GM12878 (cell line): ENCODE measurements at regions not wholly inside any gene's neighbourhood (a gene's known extent, or its start where the extent isn't known, plus 50 kb on each side); places are given as distances from the start of the nearest gene placed in this dataset.

Experiments used
- ATAC-seq: fragments of 200-7000 bp; cut with Tn5 transposase; 3 replicates; pipeline ENCODE4 v1.9.1; 2020; ENCODE audit warnings: mild to moderate bottlenecking, moderate library complexity
- BruUV-seq: library from RNA; stranded (reverse); fragments of 400-500 nt; replicated peaks from 2 replicates; lab custom pipeline; 2021; lab: Mats Ljungman, UMichigan
- CTCF ChIA-PET: fragments of 300-600 bp; sonication (Branson Sonifier 250); formaldehyde crosslinking; extraction: SDS; loops from one replicate; lab custom pipeline; 2021; ENCODE audit warnings: inconsistent platforms; lab: Yijun Ruan, JAX
- POLR2A ChIA-PET: fragments of 350-600 bp; formaldehyde crosslinking; extraction: SDS; loops from one replicate; lab custom pipeline; 2021; ENCODE audit warnings: inconsistent platforms; lab: Charles Lee
- RAD21 ChIA-PET: fragments of 300-600 bp; sonication (Branson Sonifier 250); formaldehyde crosslinking; loops from one replicate; lab custom pipeline; 2023; ENCODE audit warnings: antibody characterized with exemption; ENCODE audit not compliant: unreplicated experiment; lab: Charles Lee
- SMC1A ChIA-PET: fragments of 300-600 bp; sonication (Branson Sonifier 250); formaldehyde crosslinking; loops from one replicate; lab custom pipeline; 2023; ENCODE audit not compliant: unreplicated experiment, uncharacterized antibody; lab: Charles Lee
- DNase-seq: peaks from one replicate; pipeline ENCODE4 v3.0.0-alpha.2; 2011; ENCODE audit warnings: low read depth, low spot score
- FAIRE-seq: peaks from 3 replicates; lab custom pipeline; 2011; peaks lifted over from hg19 to GRCh38; lab: Jason Lieb, UNC
- H2AFZ ChIP-seq: 2 replicates; pipeline ENCODE4 v1.6.0; 2011; ENCODE audit warnings: low read depth, low read length, control low read depth; ENCODE audit not compliant: control insufficient read depth
- H3K27ac ChIP-seq: 2 replicates; pipeline ENCODE4 v1.5.1; 2011; ENCODE audit warnings: control low read depth; ENCODE audit not compliant: control insufficient read depth, insufficient read depth
- H3K27me3 ChIP-seq, 2 experiments: replicated peaks in 1 of 2; 2 replicates each; pipeline versions ENCODE4 v1.6.0 to v1.6.1; 2011; ENCODE audit warnings: low read length in 1 of 2; ENCODE audit not compliant: control insufficient read depth in 2 of 2, insufficient read depth in 2 of 2
- H3K36me3 ChIP-seq, 2 experiments: 2 replicates each; pipeline ENCODE4 v1.5.1; 2011; ENCODE audit warnings: low read length in 1 of 2; ENCODE audit not compliant: control insufficient read depth in 2 of 2, insufficient read depth in 2 of 2
- H3K4me1 ChIP-seq: 2 replicates; pipeline ENCODE4 v1.6.1; 2011; ENCODE audit warnings: mild to moderate bottlenecking, low read length, moderate library complexity, mixed read lengths; ENCODE audit not compliant: control insufficient read depth, insufficient read depth
- H3K4me2 ChIP-seq: 2 replicates; pipeline ENCODE4 v1.6.0; 2011; ENCODE audit warnings: control low read depth; ENCODE audit not compliant: control insufficient read depth, insufficient read depth
- H3K4me3 ChIP-seq: fragments of 200-600 bp; sonication (generic); 2 replicates; pipeline ENCODE4 v1.5.1; 2016
- H3K79me2 ChIP-seq: 2 replicates; pipeline ENCODE4 v1.6.0; 2011; ENCODE audit warnings: low read length; ENCODE audit not compliant: control insufficient read depth, insufficient read depth
- H3K9ac ChIP-seq: 2 replicates; pipeline ENCODE4 v1.8.0; 2011; ENCODE audit warnings: low read length, control low read depth, mixed read lengths; ENCODE audit not compliant: control insufficient read depth, insufficient read depth
- H3K9me3 ChIP-seq: replicated peaks from 3 replicates; pipeline ENCODE4 v1.5.1; 2011; ENCODE audit warnings: mild to moderate bottlenecking, low read length; ENCODE audit not compliant: control insufficient read depth, insufficient read depth
- H4K20me1 ChIP-seq: 2 replicates; pipeline ENCODE4 v1.6.0; 2011; ENCODE audit not compliant: control insufficient read depth, insufficient read depth
- FOS ChIP-seq: IDR thresholded peaks from 3 replicates; pipeline ENCODE4 v1.6.1; 2011; ENCODE audit warnings: borderline replicate concordance; ENCODE audit not compliant: insufficient read length; ENCODE audit errors: extremely low read depth
- RBBP5 ChIP-seq: fragments of 200-600 bp; sonication (generic); conservative IDR thresholded peaks from 2 replicates; pipeline ENCODE4 v1.6.1; 2016
- SMC3 ChIP-seq: IDR thresholded peaks from 2 replicates; pipeline ENCODE4 v1.6.1; 2011; ENCODE audit warnings: low read length, improper control_type of control experiment, borderline replicate concordance
- TAF1 ChIP-seq: IDR thresholded peaks from 2 replicates; pipeline ENCODE4 v1.6.1; 2011; ENCODE audit warnings: mild to moderate bottlenecking, low read depth, low read length, borderline replicate concordance
- in situ Hi-C: fragments of 300-500 bp; cut with MboI; formaldehyde crosslinking; loops from 9 replicates; pipeline ENCODE4 v1.14.3; 2018; ENCODE audit warnings: mixed read lengths
- intact Hi-C: fragments of 100-400 bp; cut with micrococcal nuclease; formaldehyde crosslinking; loops from one replicate; pipeline ENCODE4 v1.14.2; 2022; ENCODE audit not compliant: unreplicated experiment
- TF ChIP-seq, protein P1 (sequence below): IDR thresholded peaks from 2 replicates; pipeline ENCODE4 v1.6.1; 2012; ENCODE audit warnings: low read length, inconsistent platforms
- TF ChIP-seq, protein P2 (sequence below): fragments of 450-650 bp; IDR thresholded peaks from 2 replicates; pipeline ENCODE4 v1.6.1; 2016; ENCODE audit warnings: mild to moderate bottlenecking

DNA sequence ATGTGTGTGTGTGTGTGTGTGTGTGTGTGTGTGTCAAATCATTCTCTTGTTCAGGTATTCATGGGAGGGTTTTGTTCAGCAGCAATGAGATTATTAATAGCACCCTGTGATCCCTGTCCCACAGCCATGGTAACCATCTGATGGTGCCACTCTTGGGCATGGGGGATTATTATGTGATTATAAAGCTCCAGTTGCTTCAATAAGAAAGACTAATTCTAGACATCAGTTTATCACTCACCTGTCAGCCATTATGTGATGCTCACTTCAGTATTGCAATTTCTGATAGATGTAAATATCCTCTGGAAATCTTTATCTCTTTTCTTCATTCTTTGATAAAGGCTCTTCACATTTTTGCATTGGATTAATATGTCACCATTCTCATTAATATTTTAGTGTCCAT, 145.9 kb upstream of the POU1F1 start:
- no peaks in the 10 kb centered on the region for H3K9me3 ChIP-seq
- no peak overlapping the region for H3K9ac ChIP-seq
- no TSS peak for BruUV-seq
- RAD21 ChIA-PET: no interaction called here
- in situ Hi-C loops (no loop called here), intact Hi-C loops (no loop called here)
- no peak overlapping the region for H3K27ac ChIP-seq
- no peaks in the 10 kb centered on the region for H3K79me2 ChIP-seq
- H3K4me3 ChIP-seq: no peak overlapping the region
- H2AFZ ChIP-seq: no peak overlapping the region
- CTCF ChIA-PET: interaction anchor here (1.1 kb wide), 1 partner anchor 71 kb away, joined by 3 read pairs; no protein-coding TSS in a partner anchor
- POLR2A ChIA-PET: no interaction called here
- FAIRE-seq (no peak), ATAC-seq (no peak), DNase-seq (no peak)
- no peaks in the 10 kb centered on the region for H3K4me1 ChIP-seq
- SMC1A ChIA-PET: no interaction called here
- H3K36me3 ChIP-seq: no peaks in the 10 kb centered on the region
- H4K20me1 ChIP-seq: no peaks in the 10 kb centered on the region
- TF ChIP-seq RBBP5: no peak
- no peak overlapping the region for H3K4me2 ChIP-seq
- no peaks in the 10 kb centered on the region for H3K27me3 ChIP-seq

DNA sequence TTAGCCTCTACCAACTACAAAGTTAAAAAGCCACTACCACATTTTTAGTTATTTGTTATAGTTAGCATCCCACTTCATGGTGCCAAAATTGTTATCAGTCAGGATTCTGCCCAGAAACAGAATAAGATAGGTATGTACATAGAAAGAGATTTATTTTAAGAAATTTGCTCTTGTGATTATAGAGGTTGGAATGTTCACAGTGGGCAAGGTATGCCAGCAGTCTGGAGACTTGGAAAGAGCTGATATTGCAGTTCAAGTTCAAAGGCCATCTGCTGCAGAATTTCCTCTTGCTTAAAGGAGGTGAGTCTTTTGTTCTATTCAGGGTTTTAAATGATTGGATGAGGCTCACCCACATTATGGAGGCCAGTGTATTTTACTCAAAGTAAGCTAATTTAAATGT, 143.8 kb upstream of the POU1F1 start:
- BruUV-seq: no TSS peak
- intact Hi-C loops: no loop called here
- Histone ChIP-seq H3K36me3 (no peaks in the 10 kb centered on the region), H3K27me3 (no peaks in the 10 kb centered on the region), H2AFZ (no peak overlapping the region), H3K4me1 (no peaks in the 10 kb centered on the region), H3K9ac (no peak overlapping the region), H3K79me2 (no peaks in the 10 kb centered on the region), H3K4me3 (no peak overlapping the region), H3K4me2 (no peak overlapping the region), H3K9me3 (no peaks in the 10 kb centered on the region), H4K20me1 (no peaks in the 10 kb centered on the region), H3K27ac (no peak overlapping the region)
- DNase-seq: no peak
- FAIRE-seq: no peak
- ChIA-PET SMC1A (no interaction called here), CTCF (no interaction called here), RAD21 (no interaction called here), POLR2A (no interaction called here)
- in situ Hi-C loops: no loop called here
- TF ChIP-seq FOS (no peak), SMC3 (no peak), TAF1 (no peak)
- TF ChIP-seq, protein P1, sequence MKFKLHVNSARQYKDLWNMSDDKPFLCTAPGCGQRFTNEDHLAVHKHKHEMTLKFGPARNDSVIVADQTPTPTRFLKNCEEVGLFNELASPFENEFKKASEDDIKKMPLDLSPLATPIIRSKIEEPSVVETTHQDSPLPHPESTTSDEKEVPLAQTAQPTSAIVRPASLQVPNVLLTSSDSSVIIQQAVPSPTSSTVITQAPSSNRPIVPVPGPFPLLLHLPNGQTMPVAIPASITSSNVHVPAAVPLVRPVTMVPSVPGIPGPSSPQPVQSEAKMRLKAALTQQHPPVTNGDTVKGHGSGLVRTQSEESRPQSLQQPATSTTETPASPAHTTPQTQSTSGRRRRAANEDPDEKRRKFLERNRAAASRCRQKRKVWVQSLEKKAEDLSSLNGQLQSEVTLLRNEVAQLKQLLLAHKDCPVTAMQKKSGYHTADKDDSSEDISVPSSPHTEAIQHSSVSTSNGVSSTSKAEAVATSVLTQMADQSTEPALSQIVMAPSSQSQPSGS: no peak
- TF ChIP-seq, protein P2, sequence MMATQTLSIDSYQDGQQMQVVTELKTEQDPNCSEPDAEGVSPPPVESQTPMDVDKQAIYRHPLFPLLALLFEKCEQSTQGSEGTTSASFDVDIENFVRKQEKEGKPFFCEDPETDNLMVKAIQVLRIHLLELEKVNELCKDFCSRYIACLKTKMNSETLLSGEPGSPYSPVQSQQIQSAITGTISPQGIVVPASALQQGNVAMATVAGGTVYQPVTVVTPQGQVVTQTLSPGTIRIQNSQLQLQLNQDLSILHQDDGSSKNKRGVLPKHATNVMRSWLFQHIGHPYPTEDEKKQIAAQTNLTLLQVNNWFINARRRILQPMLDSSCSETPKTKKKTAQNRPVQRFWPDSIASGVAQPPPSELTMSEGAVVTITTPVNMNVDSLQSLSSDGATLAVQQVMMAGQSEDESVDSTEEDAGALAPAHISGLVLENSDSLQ: no peak
- ATAC-seq: no peak
